Small intestine (tissue), 7 donors: ENCODE measurements at regions not wholly inside any gene's neighbourhood (a gene's known extent, or its start where the extent isn't known, plus 50 kb on each side); places are given as distances from the start of the nearest gene placed in this dataset.

Source experiments
- DNase-seq, 2 donors: peaks; one replicate each; pipeline versions ENCODE4 v3.0.0 to v3.0.0-alpha.2; 2013
- FAIRE-seq: peaks from 2 replicates; lab custom pipeline; 2012; peaks lifted over from hg19 to GRCh38; lab: Jason Lieb, UNC
- H3K27ac ChIP-seq, 3 donors: one replicate each; pipeline ENCODE4 v1.5.1; 2013; ENCODE audit warnings: low read length in 2 of 3, mild to moderate bottlenecking in 2 of 3, control low read depth in 1 of 3, inconsistent platforms in 1 of 3, low read depth in 1 of 3, moderate library complexity in 1 of 3
- H3K27me3 ChIP-seq, 3 donors: one replicate each; pipeline ENCODE4 v1.6.1; 2013; ENCODE audit warnings: low read length in 3 of 3, inconsistent platforms in 1 of 3; ENCODE audit not compliant: control insufficient read depth in 3 of 3, insufficient read depth in 3 of 3
- H3K36me3 ChIP-seq, 3 donors: one replicate each; pipeline ENCODE4 v1.6.1; 2013; ENCODE audit warnings: low read length in 3 of 3, inconsistent platforms in 1 of 3, low read depth in 1 of 3, mild to moderate bottlenecking in 1 of 3, moderate library complexity in 1 of 3; ENCODE audit not compliant: control insufficient read depth in 3 of 3, insufficient read depth in 2 of 3
- H3K4me1 ChIP-seq, 3 donors: one replicate each; pipeline ENCODE4 v1.6.1; 2013; ENCODE audit warnings: low read length in 2 of 3, inconsistent platforms in 1 of 3, low read depth in 1 of 3, mild to moderate bottlenecking in 1 of 3, moderate library complexity in 1 of 3; ENCODE audit not compliant: control insufficient read depth in 3 of 3, insufficient read depth in 2 of 3
- H3K4me3 ChIP-seq, 3 donors: one replicate each; pipeline ENCODE4 v1.5.1; 2013; ENCODE audit warnings: low read length in 3 of 3, control low read depth in 1 of 3, inconsistent platforms in 1 of 3, low read depth in 1 of 3, mild to moderate bottlenecking in 1 of 3, moderate library complexity in 1 of 3
- H3K9me3 ChIP-seq, 2 donors: one replicate each; pipeline ENCODE4 v1.6.1; 2013; ENCODE audit warnings: low read depth in 1 of 2, low read length in 1 of 2; ENCODE audit not compliant: control insufficient read depth in 2 of 2, insufficient read depth in 1 of 2
- WGBS, 3 donors: extraction: QIAGEN DNeasy Blood & Tissue Kit; methylation state at CpG; one replicate each; pipeline ENCODE4 v1.1.7; 2013; 5-methylcytosine and 5-hydroxymethylcytosine counted together
- donor health status: healthy with polysubstance abuse.
- donor health status: control.
- donor health status: control.
- donor health status: Bipolar disorder and iron deficiency.
- donor health status: healthy.

DNA sequence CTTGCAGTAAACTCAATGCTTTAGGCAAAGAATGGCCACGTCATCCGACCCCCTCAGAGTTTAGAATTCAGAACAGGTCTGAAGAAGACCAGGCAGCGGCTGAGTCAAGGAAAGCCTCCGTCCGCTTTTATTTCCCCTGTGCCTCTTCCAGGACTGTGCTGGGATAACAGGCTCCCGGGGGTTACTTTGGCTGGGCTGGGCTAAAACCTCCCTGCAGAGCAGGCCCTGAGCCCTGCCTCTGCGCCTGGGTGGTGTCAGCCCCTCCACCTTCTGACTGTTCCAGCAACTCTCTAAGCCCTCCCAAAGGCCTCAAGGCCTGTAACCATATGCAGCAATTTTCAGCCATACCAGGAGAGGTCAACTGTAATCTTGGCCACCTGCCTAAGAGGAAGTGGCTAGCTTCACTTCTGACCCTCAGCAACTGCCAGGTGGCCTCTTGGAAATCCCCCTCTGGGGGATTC, 166.5 kb downstream of the RPIA start:
- Histone ChIP-seq H3K4me3 (no peak overlapping the region), H3K4me1 (no peaks in the 10 kb centered on the region), H3K27ac (peak overlapping the region in 1 of 3 donors; percentile 2), H3K27me3 (no peaks in the 10 kb centered on the region), H3K9me3 (no peaks in the 10 kb centered on the region), H3K36me3 (no peaks in the 10 kb centered on the region)
- DNase-seq (peak in 1 of 2 donors; percentile 26), FAIRE-seq (no peak)
- WGBS, 3 donors: 65 to 88% (median 77%) methylated on average over 7 of the region's 7 CpGs

DNA sequence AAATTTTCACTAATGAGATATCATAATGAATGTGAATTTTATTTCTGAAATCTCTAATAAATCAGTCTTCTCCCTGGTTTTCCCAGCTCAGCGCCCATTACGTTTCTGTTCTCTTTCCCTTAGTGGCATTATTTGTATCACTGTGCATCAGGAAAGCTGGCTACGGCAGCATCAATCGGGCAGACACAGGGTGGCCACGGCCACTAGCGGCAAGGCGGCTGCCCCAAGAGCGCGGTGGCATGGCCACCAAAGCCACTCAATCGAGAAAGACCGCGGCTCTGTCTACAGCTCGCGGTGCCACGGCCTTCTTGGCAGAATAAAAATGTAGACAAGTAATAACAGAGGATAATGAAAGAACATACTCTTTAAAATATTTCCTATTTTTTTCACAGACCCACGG, 168.0 kb downstream of the RPIA start:
- no peak for DNase-seq
- H3K36me3 ChIP-seq: no peaks in the 10 kb centered on the region
- 92 to 96% (median 94%) methylated on average over 16 of the region's 16 CpGs for WGBS, 3 donors
- H3K4me3 ChIP-seq: no peak overlapping the region
- peak overlapping the region in 1 of 3 donors; percentile 22 for H3K27ac ChIP-seq
- H3K9me3 ChIP-seq: no peaks in the 10 kb centered on the region
- FAIRE-seq: no peak
- H3K27me3 ChIP-seq: no peaks in the 10 kb centered on the region
- H3K4me1 ChIP-seq: no peaks in the 10 kb centered on the region

DNA sequence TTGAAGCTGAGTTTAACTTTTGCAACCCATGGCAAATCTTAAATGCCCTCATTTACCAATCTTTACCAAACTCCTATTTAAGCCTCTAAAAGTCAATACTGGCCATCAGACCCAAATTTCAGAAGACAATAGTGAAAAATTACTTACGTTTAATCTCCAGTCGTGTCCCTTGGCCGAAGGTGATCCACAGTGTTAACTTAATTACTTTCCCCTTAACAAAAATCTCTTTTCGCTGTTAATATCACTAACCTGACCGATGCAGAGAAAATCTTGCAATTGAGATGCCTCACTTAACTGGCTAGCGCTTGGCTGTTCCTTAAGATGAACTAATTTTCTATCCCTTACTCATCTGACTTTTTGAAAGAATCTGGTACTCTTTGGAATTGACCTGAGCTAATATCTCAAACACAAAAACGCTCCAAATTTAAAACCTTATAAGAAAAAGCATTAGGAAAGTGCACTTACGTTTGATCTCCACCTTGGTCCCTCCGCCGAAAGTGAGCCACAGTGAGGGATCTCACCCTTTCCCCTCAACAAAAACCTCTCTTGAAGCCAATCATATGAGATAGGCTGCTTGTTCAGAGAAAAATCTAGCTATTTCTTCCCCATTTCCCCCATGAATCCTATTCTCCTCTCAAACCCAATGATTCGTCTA, 169.1 kb downstream of the RPIA start:
- H3K9me3 ChIP-seq: no peaks in the 10 kb centered on the region
- 86 to 93% (median 92%) methylated on average over 11 of the region's 11 CpGs for WGBS, 3 donors
- H3K27me3 ChIP-seq: no peaks in the 10 kb centered on the region
- H3K4me1 ChIP-seq: no peaks in the 10 kb centered on the region
- FAIRE-seq: no peak
- H3K36me3 ChIP-seq: no peaks in the 10 kb centered on the region
- DNase-seq: no peak
- H3K4me3 ChIP-seq: no peak overlapping the region
- H3K27ac ChIP-seq: no peak overlapping the region

DNA sequence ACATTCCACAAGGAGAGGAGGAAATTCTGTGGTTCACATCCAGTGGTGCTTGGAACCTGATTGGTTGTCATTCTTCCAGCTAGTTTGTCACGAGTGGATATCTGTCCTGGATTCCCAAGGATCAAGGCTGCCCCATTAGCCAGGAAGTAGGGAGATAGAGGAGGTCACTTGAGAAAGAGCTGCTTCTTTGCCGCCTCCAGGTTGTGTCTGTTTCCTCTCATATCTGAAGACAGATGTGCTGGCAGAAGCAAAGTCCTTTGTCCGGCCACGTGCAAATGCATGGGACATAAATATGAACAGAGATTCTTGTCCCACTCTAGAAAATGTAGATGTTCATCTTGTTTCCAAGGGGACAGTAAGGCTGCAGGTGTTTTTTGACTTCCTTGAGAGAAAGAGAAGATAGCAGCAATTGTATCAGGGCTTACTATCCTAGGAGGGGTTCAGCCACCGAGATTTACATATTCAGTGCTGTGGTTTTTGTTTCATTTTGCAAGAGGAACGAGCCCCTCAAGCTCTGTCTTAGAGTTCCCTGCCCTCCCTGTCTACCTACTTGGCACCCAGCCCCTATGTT, 174.4 kb downstream of the RPIA start:
- no peaks in the 10 kb centered on the region for H3K9me3 ChIP-seq
- H3K27ac ChIP-seq: no peak overlapping the region
- H3K4me1 ChIP-seq: no peaks in the 10 kb centered on the region
- no peaks in the 10 kb centered on the region for H3K36me3 ChIP-seq
- H3K4me3 ChIP-seq: no peak overlapping the region
- FAIRE-seq (no peak), DNase-seq (no peak)
- H3K27me3 ChIP-seq: no peaks in the 10 kb centered on the region
- 35 to 38% (median 35%) methylated on average over 6 of the region's 6 CpGs for WGBS, 3 donors

DNA sequence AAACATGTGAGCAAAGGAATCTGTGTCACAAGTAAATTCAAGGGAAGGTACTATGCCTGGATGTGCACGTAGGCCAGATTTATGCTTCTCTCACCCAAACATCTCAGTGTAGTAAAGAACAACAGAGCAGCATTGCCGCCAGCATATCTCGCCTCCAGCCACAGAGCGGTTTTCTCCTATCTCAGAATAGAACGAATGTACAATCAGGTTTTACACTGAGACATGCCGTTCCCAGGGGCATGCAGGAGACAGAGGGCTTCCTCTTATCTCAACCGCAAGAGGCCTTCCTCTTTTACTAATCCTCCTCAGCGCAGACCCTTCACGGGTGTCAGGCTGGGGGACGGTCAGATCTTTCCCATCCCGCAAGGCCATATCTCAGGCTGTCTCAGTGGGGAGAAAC, 175.3 kb downstream of the RPIA start:
- FAIRE-seq (no peak), DNase-seq (no peak)

DNA sequence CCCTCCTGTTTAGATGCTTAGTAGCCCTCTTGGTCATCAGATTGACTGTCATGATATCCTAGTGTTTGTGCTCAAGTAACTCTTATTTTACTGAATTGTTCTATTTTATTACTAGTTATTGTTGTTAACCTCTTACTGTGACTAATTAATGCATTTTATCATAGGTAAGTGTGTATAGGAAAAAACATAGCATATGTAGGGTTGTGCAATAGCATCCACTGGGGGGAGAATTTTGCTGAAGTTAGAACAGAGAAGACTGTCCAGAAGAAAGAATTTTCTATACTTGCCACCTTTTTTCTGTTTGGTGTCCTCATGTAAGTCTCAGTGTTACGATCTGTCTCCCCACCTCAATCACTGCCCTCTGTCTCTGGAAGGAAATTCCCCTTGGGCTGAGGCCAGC, 177.4 kb downstream of the RPIA start:
- 70 to 79% (median 75%) methylated on average over 1 of the region's 1 CpG for WGBS, 3 donors
- Histone ChIP-seq H3K36me3 (no peaks in the 10 kb centered on the region), H3K9me3 (no peaks in the 10 kb centered on the region), H3K4me1 (no peaks in the 10 kb centered on the region), H3K27ac (no peak overlapping the region), H3K27me3 (peaks cover 0 to 3% (median 0%) of the 10 kb centered on the region in 3 donors), H3K4me3 (no peak overlapping the region)
- FAIRE-seq (no peak), DNase-seq (no peak)

More for the DNA sequence above, 175.3 kb downstream of the RPIA start:
- no peak overlapping the region for H3K4me3 ChIP-seq
- H3K36me3 ChIP-seq: no peaks in the 10 kb centered on the region
- no peaks in the 10 kb centered on the region for H3K4me1 ChIP-seq
- H3K27ac ChIP-seq: no peak overlapping the region
- WGBS, 3 donors: 50 to 68% (median 56%) methylated on average over 11 of the region's 11 CpGs
- no peaks in the 10 kb centered on the region for H3K9me3 ChIP-seq
- peaks cover 0 to 3% (median 0%) of the 10 kb centered on the region in 3 donors for H3K27me3 ChIP-seq

DNA sequence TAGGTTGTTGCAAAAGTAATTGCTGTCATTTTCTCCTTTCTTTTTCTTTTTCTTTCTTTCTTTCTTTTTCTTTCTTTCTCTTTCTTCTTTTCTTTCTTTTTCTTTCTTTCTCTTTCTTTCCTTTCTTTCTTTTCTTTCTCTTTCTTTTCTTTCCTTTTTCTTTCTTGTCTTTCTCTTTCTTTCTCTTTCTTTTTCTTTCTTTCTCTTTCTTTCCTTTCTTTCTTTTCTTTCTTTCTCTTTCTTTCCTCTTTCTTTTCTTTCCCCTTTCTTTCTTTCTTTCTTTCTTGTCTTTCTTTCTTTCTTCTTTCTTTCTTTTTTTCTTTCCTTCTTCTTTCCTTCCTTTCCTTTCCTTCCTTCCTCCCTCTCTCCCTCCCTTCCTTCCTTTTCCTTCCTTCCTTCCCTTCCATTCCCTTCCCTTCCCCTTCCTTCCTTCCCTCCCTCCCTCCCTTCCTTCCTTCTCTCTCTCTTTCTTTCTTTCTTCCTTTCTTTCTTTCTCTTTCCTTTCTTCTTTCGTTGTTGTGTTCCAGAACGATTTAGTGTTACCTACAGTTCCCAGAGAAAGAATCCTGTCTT, 178.9 kb downstream of the RPIA start:
- WGBS, 3 donors: 58 to 74% (median 66%) methylated on average over 2 of the region's 2 CpGs
- Histone ChIP-seq H3K4me3 (no peak overlapping the region), H3K4me1 (no peaks in the 10 kb centered on the region), H3K36me3 (no peaks in the 10 kb centered on the region), H3K27me3 (peaks cover 0 to 3% (median 0%) of the 10 kb centered on the region in 3 donors), H3K9me3 (no peaks in the 10 kb centered on the region), H3K27ac (no peak overlapping the region)
- DNase-seq: no peak
- no peak for FAIRE-seq

DNA sequence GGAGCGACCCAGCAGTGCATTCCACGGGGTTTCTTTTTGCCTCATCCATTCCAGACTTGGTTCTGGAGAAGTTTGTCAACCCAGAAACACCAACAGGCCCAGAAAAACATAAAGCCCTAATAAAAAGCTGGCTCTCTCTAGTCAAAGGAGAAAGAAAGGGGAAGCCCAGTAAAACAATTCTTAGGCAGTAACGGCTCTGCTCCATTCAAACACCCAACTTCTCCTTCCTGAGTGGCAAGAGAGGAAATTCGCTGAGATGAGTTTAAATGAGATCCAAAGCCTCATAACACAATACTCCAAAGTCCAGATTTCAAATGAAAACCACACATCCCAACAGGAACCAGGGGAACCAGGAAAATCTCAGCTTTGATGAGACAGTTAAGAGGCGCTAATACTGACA, 179.9 kb downstream of the RPIA start:
- DNase-seq (no peak), FAIRE-seq (no peak)
- Histone ChIP-seq H3K27ac (no peak overlapping the region), H3K9me3 (no peaks in the 10 kb centered on the region), H3K36me3 (no peaks in the 10 kb centered on the region), H3K27me3 (peaks cover 0 to 3% (median 0%) of the 10 kb centered on the region in 3 donors), H3K4me1 (no peaks in the 10 kb centered on the region), H3K4me3 (no peak overlapping the region)
- 61 to 72% (median 68%) methylated on average over 5 of the region's 5 CpGs for WGBS, 3 donors
